Transverse colon (tissue), 4 donors: ENCODE measurements at regions not wholly inside any gene's neighbourhood (a gene's known extent, or its start where the extent isn't known, plus 50 kb on each side); places are given as distances from the start of the nearest gene placed in this dataset.

Source experiments
- DNase-seq: peaks from one replicate; pipeline ENCODE4 v3.0.0-alpha.2; 2019
- H3K27ac ChIP-seq, 4 donors: fragments of 200-600 bp; sonication (generic); 2 replicates each; pipeline ENCODE4 v1.5.1; 2016 to 2018; ENCODE audit warnings: inconsistent platforms in 4 of 4
- H3K27me3 ChIP-seq: fragments of 200-600 bp; sonication (generic); 2 replicates; pipeline ENCODE4 v1.5.1; 2017; ENCODE audit warnings: inconsistent platforms
- H3K36me3 ChIP-seq, 4 donors: fragments of 200-600 bp; sonication (generic); 2 replicates each; pipeline ENCODE4 v1.5.1; 2017 to 2019; ENCODE audit warnings: inconsistent platforms in 4 of 4
- H3K4me1 ChIP-seq, 4 donors: fragments of 200-600 bp; sonication (generic); 2 replicates each; pipeline ENCODE4 v1.5.1; 2017 to 2020; ENCODE audit warnings: inconsistent platforms in 4 of 4
- H3K4me3 ChIP-seq, 4 donors: fragments of 200-600 bp; sonication (generic); 1 replicate in 1 of 4; 2 replicates in 3 of 4; pipeline versions ENCODE4 v1.5.1 to v1.6.1; 2017 to 2019; ENCODE audit warnings: inconsistent platforms in 4 of 4
- H3K9me3 ChIP-seq, 2 donors: fragments of 200-600 bp; sonication (generic); 2 replicates each; pipeline ENCODE4 v1.5.1; 2017 to 2019; ENCODE audit warnings: inconsistent platforms in 2 of 2
- EP300 ChIP-seq: sonication (generic); formaldehyde crosslinking; IDR thresholded peaks from one replicate; pipeline ENCODE4 v1.6.1; 2017; ENCODE audit warnings: antibody characterized with exemption, low read depth
- POLR2A ChIP-seq: fragments of 450-650 bp; IDR thresholded peaks from one replicate; pipeline ENCODE4 v1.6.1; 2016; ENCODE audit warnings: antibody characterized with exemption, mild to moderate bottlenecking, moderate library complexity
- POLR2AphosphoS5 ChIP-seq, 3 donors: sonication (generic); formaldehyde crosslinking; IDR thresholded peaks; one replicate each; pipeline ENCODE4 v1.6.1; 2016; ENCODE audit warnings: antibody characterized with exemption in 3 of 3
- WGBS, 2 donors: methylation state at CpG; one replicate each; pipeline ENCODE4 v1.1.5; 2018; ENCODE audit warnings: low coverage in 1 of 2; 5-methylcytosine and 5-hydroxymethylcytosine counted together
- in situ Hi-C, 4 donors: fragments of 200-750 bp; cut with MboI; loops; one replicate each; pipeline versions ENCODE4 v1.15.0 to v1.15.1; 2017; ENCODE audit warnings: low sequenced_read_pairs in 3 of 4, low pct_ligation_motif_present in 1 of 4, low pct_unique_long_range_greater_than_20kb in 1 of 4
- intact Hi-C: fragments of 100-400 bp; cut with DNase I; formaldehyde crosslinking; loops from one replicate; pipeline ENCODE4 v1.15.1; 2023; ENCODE audit warnings: low total_unique reads
- TF ChIP-seq, protein P1 (sequence below), 5 experiments: fragments of 200-600 bp in 3 of 5; fragments of 450-650 bp in 2 of 5; sonication (generic) in 3 of 5; IDR thresholded peaks; 1 replicate in 2 of 5; 2 replicates in 3 of 5; pipeline ENCODE4 v1.5.1; 2016 to 2017; ENCODE audit warnings: antibody characterized with exemption in 5 of 5, inconsistent platforms in 3 of 5, mild to moderate bottlenecking in 2 of 5, moderate library complexity in 1 of 5

- in situ Hi-C loops (no loop called here), intact Hi-C loops (no loop called here)
- DNase-seq, result no peak
- Histone ChIP-seq H3K4me3 (no peak overlapping the region), H3K36me3 (no peaks in the 10 kb centered on the region), H3K27me3 (no peaks in the 10 kb centered on the region), H3K27ac (no peak overlapping the region), H3K4me1 (no peaks in the 10 kb centered on the region), H3K9me3 (no peaks in the 10 kb centered on the region)
- 73% methylated on average over 6 of the region's 6 CpGs; no CpG with 5 or more reads in 1 of the 2 donors for WGBS, 2 donors
- no peak for TF ChIP-seq EP300
- no peak for TF ChIP-seq POLR2AphosphoS5 (IDR thresholded peaks at IDR 0.05)
- TF ChIP-seq, protein P1, sequence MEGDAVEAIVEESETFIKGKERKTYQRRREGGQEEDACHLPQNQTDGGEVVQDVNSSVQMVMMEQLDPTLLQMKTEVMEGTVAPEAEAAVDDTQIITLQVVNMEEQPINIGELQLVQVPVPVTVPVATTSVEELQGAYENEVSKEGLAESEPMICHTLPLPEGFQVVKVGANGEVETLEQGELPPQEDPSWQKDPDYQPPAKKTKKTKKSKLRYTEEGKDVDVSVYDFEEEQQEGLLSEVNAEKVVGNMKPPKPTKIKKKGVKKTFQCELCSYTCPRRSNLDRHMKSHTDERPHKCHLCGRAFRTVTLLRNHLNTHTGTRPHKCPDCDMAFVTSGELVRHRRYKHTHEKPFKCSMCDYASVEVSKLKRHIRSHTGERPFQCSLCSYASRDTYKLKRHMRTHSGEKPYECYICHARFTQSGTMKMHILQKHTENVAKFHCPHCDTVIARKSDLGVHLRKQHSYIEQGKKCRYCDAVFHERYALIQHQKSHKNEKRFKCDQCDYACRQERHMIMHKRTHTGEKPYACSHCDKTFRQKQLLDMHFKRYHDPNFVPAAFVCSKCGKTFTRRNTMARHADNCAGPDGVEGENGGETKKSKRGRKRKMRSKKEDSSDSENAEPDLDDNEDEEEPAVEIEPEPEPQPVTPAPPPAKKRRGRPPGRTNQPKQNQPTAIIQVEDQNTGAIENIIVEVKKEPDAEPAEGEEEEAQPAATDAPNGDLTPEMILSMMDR (IDR thresholded peaks at IDR 0.05), result no peak
- TF ChIP-seq POLR2A, result no peak
Measured at GRCh38 chr2:17065536-17065935, 399.9 kb upstream of the CYRIA start.

DNA sequence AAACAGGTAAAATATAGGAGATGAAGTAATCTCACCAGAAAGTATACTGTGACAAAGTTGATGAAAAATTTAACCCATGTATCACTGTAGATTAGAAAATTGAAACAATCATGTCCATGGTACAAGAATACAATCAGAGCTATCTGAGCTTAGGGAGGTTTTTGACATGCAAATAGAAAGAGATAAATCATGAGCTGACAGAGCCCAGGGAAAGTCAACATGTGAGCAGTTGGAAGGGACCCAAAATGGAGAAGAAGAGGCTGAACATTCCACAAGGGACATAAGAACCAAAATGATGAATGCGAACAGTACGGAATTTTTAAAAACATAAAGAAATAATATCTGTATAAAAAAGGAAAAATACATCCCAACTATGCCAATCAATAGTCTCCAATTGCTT lies 395.4 kb upstream of the CYRIA start:
- no peaks in the 10 kb centered on the region for H3K36me3 ChIP-seq
- in situ Hi-C loops, result no loop called here
- no peaks in the 10 kb centered on the region for H3K4me1 ChIP-seq
- 83 to 100% methylated on average over 2 of the region's 2 CpGs for WGBS, 2 donors
- intact Hi-C loops, result no loop called here
- DNase-seq, result no peak
- TF ChIP-seq, protein P1 (IDR thresholded peaks at IDR 0.05), result no peak
- TF ChIP-seq POLR2AphosphoS5 (IDR thresholded peaks at IDR 0.05), result no peak
- no peak for TF ChIP-seq POLR2A
- TF ChIP-seq EP300, result no peak
- no peak overlapping the region for H3K27ac ChIP-seq
- no peaks in the 10 kb centered on the region for H3K9me3 ChIP-seq
- no peak overlapping the region for H3K4me3 ChIP-seq
- H3K27me3 ChIP-seq, result no peaks in the 10 kb centered on the region

- H3K4me1 ChIP-seq, result no peaks in the 10 kb centered on the region
- 55 to 71% methylated on average over 1 of the region's 1 CpG for WGBS, 2 donors
- no peak overlapping the region for H3K27ac ChIP-seq
- DNase-seq, result no peak
- intact Hi-C loops, result no loop called here
- no peaks in the 10 kb centered on the region for H3K9me3 ChIP-seq
- TF ChIP-seq POLR2A, result no peak
- TF ChIP-seq, protein P1 (IDR thresholded peaks at IDR 0.05), result no peak
- no peak for TF ChIP-seq POLR2AphosphoS5 (IDR thresholded peaks at IDR 0.05)
- no peak for TF ChIP-seq EP300
- H3K36me3 ChIP-seq, result no peaks in the 10 kb centered on the region
- no peaks in the 10 kb centered on the region for H3K27me3 ChIP-seq
- in situ Hi-C loops, result no loop called here
- no peak overlapping the region for H3K4me3 ChIP-seq
Measured at GRCh38 chr2:17059458-17059857, 393.8 kb upstream of the CYRIA start.

DNA sequence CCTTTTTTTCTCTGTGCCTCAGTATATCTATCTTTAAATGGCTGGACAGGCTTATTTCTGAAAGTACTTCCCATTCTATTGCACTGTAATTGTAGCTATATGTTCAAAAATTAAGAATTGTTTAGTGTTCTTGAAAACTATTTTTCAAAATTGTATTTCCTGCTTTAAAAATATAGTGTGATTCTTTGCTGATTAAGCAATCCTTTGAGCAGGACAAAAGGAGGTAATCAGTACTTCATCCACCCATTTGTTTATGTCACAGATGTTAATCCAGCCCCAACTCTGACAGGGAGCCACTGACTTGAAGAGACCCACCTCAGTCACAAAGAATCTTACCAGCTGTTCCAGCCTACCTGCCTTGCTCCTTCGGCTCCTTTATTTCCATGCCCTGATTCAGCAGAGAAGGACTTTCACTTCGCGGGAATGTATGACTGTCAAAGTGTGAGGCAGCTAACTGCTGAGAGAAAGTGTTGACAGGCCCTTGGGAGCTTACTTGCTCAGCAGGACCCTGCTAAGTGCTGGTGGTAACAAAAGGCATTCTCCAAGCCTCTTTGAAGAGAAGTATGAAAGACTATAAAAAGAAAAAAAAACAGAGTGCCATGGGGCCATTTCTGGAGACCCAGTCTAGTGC lies 393.3 kb upstream of the CYRIA start:
- in situ Hi-C loops, result no loop called here
- 60 to 100% methylated on average over 1 to 3 of the region's 3 CpGs for WGBS, 2 donors
- H3K4me1 ChIP-seq, result no peaks in the 10 kb centered on the region
- H3K4me3 ChIP-seq, result no peak overlapping the region
- TF ChIP-seq POLR2A (no peak), EP300 (no peak), POLR2AphosphoS5 (IDR thresholded peaks at IDR 0.05) (no peak)
- TF ChIP-seq, protein P1 (IDR thresholded peaks at IDR 0.05), result no peak
- no peaks in the 10 kb centered on the region for H3K27me3 ChIP-seq
- no peaks in the 10 kb centered on the region for H3K9me3 ChIP-seq
- DNase-seq, result no peak
- H3K36me3 ChIP-seq, result no peaks in the 10 kb centered on the region
- no peak overlapping the region for H3K27ac ChIP-seq
- intact Hi-C loops, result no loop called here
